Smooth muscle cell (in vitro differentiated cells): ENCODE measurements at regions not wholly inside any gene's neighbourhood (a gene's known extent, or its start where the extent isn't known, plus 50 kb on each side); places are given as distances from the start of the nearest gene placed in this dataset.

Experiments used
- DNase-seq: peaks from one replicate; lab custom pipeline; 2025; ENCODE audit not compliant: unreplicated experiment; lab: John Stamatoyannopoulos, UW
- H2AFZ ChIP-seq: fragments of 200-600 bp; sonication (generic); 2 replicates; pipeline ENCODE4 v1.6.0; 2016; ENCODE audit warnings: antibody characterized with exemption, low read depth, mild to moderate bottlenecking
- H3F3A ChIP-seq: fragments of 200-600 bp; sonication (generic); 2 replicates; pipeline ENCODE4 v1.6.0; 2017; ENCODE audit warnings: antibody characterized with exemption, low read depth
- H3K27ac ChIP-seq: fragments of 200-600 bp; sonication (generic); 2 replicates; pipeline ENCODE4 v1.5.1; 2016; ENCODE audit warnings: low read depth, mild to moderate bottlenecking
- H3K27me3 ChIP-seq: fragments of 200-600 bp; sonication (generic); 2 replicates; pipeline ENCODE4 v1.6.1; 2016; ENCODE audit warnings: low read depth, mild to moderate bottlenecking
- H3K36me3 ChIP-seq: fragments of 200-600 bp; sonication (generic); 2 replicates; pipeline ENCODE4 v1.5.1; 2016; ENCODE audit warnings: low read depth
- H3K4me1 ChIP-seq: fragments of 200-600 bp; sonication (generic); 2 replicates; pipeline ENCODE4 v1.5.1; 2016; ENCODE audit warnings: low read depth
- H3K4me2 ChIP-seq: fragments of 200-600 bp; sonication (generic); 2 replicates; pipeline ENCODE4 v1.6.0; 2016; ENCODE audit warnings: mild to moderate bottlenecking
- H3K4me3 ChIP-seq: fragments of 200-600 bp; sonication (generic); 2 replicates; pipeline ENCODE4 v1.5.1; 2016; ENCODE audit warnings: mild to moderate bottlenecking
- H3K79me2 ChIP-seq: fragments of 200-600 bp; sonication (generic); 2 replicates; pipeline ENCODE4 v1.6.0; 2016; ENCODE audit warnings: low read depth, mild to moderate bottlenecking
- H3K9ac ChIP-seq: fragments of 200-600 bp; sonication (generic); 2 replicates; pipeline ENCODE4 v1.6.0; 2016; ENCODE audit warnings: low read depth
- H3K9me3 ChIP-seq: fragments of 200-600 bp; sonication (generic); replicated peaks from 2 replicates; pipeline ENCODE4 v1.5.1; 2016; ENCODE audit warnings: low read depth
- H4K20me1 ChIP-seq: fragments of 200-600 bp; sonication (generic); 2 replicates; pipeline ENCODE4 v1.6.0; 2016; ENCODE audit warnings: low read depth
- CTCF ChIP-seq: fragments of 200-600 bp; sonication (generic); IDR thresholded peaks from 2 replicates; pipeline ENCODE4 v1.5.1; 2017; ENCODE audit warnings: borderline replicate concordance, mild to moderate bottlenecking, antibody characterized with exemption; ENCODE audit not compliant: insufficient read depth, poor library complexity, severe bottlenecking
- WGBS: methylation state at CpG from one replicate; pipeline ENCODE4 v1.1.7; 2016; ENCODE audit warnings: low lambda C conversion rate; 5-methylcytosine and 5-hydroxymethylcytosine counted together

GRCh38 chr2:65557616-65558573 lies 125.5 kb upstream of the SPRED2 start:
- Histone ChIP-seq H3K4me1 (no peaks in the 10 kb centered on the region), H3K9ac (no peak overlapping the region), H3F3A (no peaks in the 10 kb centered on the region), H3K27ac (no peak overlapping the region), H2AFZ (no peak overlapping the region), H3K27me3 (peaks cover 6% of the 10 kb centered on the region), H3K36me3 (no peaks in the 10 kb centered on the region), H3K9me3 (no peaks in the 10 kb centered on the region), H3K4me3 (no peak overlapping the region), H3K79me2 (no peaks in the 10 kb centered on the region), H3K4me2 (no peak overlapping the region), H4K20me1 (no peaks in the 10 kb centered on the region)
- 57% methylated on average over 5 of the region's 5 CpGs for WGBS
- TF ChIP-seq CTCF: no peak
- DNase-seq: no peak

GRCh38 chr2:65554765-65555591 lies 122.6 kb upstream of the SPRED2 start:
- no peaks in the 10 kb centered on the region for H3K36me3 ChIP-seq
- H3K4me2 ChIP-seq: no peak overlapping the region
- DNase-seq: no peak
- no peaks in the 10 kb centered on the region for H3K79me2 ChIP-seq
- peaks cover 6% of the 10 kb centered on the region for H3K27me3 ChIP-seq
- H2AFZ ChIP-seq: no peak overlapping the region
- H4K20me1 ChIP-seq: no peaks in the 10 kb centered on the region
- no peaks in the 10 kb centered on the region for H3F3A ChIP-seq
- H3K9ac ChIP-seq: no peak overlapping the region
- no peaks in the 10 kb centered on the region for H3K4me1 ChIP-seq
- H3K9me3 ChIP-seq: no peaks in the 10 kb centered on the region
- no peak overlapping the region for H3K27ac ChIP-seq
- no peak overlapping the region for H3K4me3 ChIP-seq
- WGBS: 73% methylated on average over 9 of the region's 9 CpGs
- TF ChIP-seq CTCF: no peak

- Histone ChIP-seq H3K9ac (no peak overlapping the region), H3K4me1 (peaks cover 4% of the 10 kb centered on the region), H2AFZ (no peak overlapping the region), H3F3A (no peaks in the 10 kb centered on the region), H3K4me2 (no peak overlapping the region), H3K79me2 (no peaks in the 10 kb centered on the region), H3K27ac (no peak overlapping the region), H3K27me3 (peaks cover 6% of the 10 kb centered on the region), H3K4me3 (no peak overlapping the region), H3K36me3 (no peaks in the 10 kb centered on the region), H3K9me3 (no peaks in the 10 kb centered on the region), H4K20me1 (no peaks in the 10 kb centered on the region)
- no peak for DNase-seq
- WGBS: 71% methylated on average over 10 of the region's 10 CpGs
- TF ChIP-seq CTCF: no peak
Observed at GRCh38 chr2:65553504-65554074, 121.2 kb upstream of the SPRED2 start.
